Fibroblast of pulmonary artery (primary cell): ENCODE measurements at regions not wholly inside any gene's neighbourhood (a gene's known extent, or its start where the extent isn't known, plus 50 kb on each side); places are given as distances from the start of the nearest gene placed in this dataset.

Experiments used
- DNase-seq: peaks from one replicate; pipeline ENCODE4 v3.0.0-alpha.2; 2010; ENCODE audit warnings: low read depth
- H3K4me3 ChIP-seq: replicated peaks from 2 replicates; pipeline ENCODE4 v1.5.1; 2011; ENCODE audit warnings: low read depth, mild to moderate bottlenecking, control low read depth, low read length, moderate library complexity
- TF ChIP-seq, protein P1 (sequence below): IDR thresholded peaks from 2 replicates; pipeline ENCODE4 v1.5.1; 2011; ENCODE audit warnings: mild to moderate bottlenecking, control low read depth, low read length, inconsistent platforms; ENCODE audit errors: missing control alignments

DNA sequence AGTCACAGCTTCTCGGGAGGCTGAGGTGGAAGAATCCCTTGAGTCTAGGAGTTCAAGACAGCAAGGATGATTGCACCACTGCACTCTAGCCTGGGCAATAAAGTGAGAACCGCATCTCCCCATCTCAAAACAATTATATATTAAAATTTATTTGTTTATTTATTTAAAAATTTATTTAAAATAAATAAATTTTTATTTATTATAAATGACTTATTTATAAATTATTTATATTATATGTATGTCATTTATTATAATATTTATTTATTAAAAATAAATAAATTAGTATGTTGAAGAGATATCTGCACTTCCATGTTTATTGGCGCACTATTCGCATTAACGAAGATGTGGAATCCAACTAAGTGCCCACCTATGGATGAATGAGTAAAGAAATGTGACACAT lies 683.2 kb upstream of the BRINP3 start:
- no peak overlapping the region for H3K4me3 ChIP-seq
- no peak for DNase-seq
- TF ChIP-seq, protein P1, sequence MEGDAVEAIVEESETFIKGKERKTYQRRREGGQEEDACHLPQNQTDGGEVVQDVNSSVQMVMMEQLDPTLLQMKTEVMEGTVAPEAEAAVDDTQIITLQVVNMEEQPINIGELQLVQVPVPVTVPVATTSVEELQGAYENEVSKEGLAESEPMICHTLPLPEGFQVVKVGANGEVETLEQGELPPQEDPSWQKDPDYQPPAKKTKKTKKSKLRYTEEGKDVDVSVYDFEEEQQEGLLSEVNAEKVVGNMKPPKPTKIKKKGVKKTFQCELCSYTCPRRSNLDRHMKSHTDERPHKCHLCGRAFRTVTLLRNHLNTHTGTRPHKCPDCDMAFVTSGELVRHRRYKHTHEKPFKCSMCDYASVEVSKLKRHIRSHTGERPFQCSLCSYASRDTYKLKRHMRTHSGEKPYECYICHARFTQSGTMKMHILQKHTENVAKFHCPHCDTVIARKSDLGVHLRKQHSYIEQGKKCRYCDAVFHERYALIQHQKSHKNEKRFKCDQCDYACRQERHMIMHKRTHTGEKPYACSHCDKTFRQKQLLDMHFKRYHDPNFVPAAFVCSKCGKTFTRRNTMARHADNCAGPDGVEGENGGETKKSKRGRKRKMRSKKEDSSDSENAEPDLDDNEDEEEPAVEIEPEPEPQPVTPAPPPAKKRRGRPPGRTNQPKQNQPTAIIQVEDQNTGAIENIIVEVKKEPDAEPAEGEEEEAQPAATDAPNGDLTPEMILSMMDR: no peak

- H3K4me3 ChIP-seq: no peak overlapping the region
- DNase-seq: no peak
- TF ChIP-seq, protein P1: no peak
These were observed 685.1 kb upstream of the BRINP3 start for GRCh38 chr1:191162762-191163161.

DNA sequence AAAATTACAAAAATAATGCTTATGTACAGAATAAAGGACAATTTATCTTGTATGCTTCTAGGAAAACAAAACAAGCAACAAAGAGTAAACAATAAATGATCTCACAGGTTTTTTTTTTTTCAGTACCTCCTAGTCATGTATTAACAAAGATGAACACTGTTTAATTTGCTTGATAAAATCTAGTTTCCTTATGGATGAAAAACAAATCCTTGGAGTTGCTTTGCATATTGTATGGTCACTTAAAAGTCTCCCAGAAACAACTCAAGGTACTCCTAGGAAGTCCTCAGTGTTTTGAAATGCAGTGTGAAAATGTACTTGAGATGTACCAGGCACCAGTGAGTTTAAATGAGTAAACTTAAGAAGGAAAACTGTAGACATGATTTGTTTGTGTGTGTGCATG lies 686.0 kb upstream of the BRINP3 start:
- TF ChIP-seq, protein P1: no peak
- DNase-seq: no peak
- no peak overlapping the region for H3K4me3 ChIP-seq

DNA sequence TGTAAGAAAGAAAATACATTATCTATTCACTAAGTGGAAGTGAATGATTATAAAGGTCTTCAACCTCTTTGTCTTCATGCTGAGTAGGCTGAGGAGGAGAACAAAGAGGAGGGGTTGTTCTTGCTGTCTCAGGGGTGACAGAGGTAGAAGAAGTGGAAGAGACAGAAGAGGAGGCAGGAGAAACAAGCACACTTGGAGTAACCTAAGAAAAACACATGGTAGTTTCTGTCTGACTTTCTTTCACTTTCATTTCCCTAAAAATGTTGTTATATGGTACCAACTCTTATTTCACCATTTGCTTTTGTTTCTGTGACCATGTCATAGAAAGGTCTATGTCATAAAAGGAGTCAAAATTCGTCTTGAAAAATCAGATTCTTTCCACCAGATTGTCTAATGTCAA lies 696.6 kb upstream of the BRINP3 start:
- H3K4me3 ChIP-seq: peak overlapping the region; percentile 23
- peak; percentile 3 for DNase-seq
- TF ChIP-seq, protein P1: no peak

GRCh38 chr1:191176131-191176530 lies 698.5 kb upstream of the BRINP3 start:
- H3K4me3 ChIP-seq: no peak overlapping the region
- TF ChIP-seq, protein P1: no peak
- no peak for DNase-seq

DNA sequence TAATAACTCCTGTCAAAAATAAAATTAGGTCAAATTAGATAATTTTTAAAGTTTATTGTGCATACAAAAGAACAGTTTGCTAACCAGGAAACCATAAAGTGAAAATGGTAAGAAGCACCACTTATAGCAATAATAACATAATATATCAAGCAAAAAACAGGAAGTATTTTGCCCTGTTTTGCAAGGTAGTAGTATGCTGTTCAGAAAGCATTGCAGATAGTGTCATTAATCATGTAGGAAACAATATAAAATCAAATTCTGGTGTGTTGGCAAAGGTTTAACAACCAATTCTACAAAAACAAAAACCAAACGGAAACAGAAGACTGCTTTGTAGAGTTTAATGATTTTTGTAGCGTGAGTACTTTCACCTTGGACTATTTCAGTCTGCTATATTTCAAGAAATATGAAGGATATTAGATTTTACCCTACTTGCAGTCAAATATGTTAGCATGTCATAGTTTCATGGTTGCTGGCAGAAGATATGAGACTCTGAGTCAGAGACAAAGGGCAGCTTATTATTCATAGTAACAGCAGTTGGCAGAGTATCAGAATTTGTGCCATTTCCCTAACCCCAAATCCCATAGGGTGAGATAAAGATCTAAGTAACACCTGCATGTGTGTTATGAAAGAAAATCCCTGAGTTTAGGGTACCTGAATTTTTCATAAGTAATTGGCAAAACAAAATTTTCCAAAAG lies 729.0 kb upstream of the BRINP3 start:
- H3K4me3 ChIP-seq: no peak overlapping the region
- TF ChIP-seq, protein P1: no peak
- DNase-seq: peak; percentile 28

DNA sequence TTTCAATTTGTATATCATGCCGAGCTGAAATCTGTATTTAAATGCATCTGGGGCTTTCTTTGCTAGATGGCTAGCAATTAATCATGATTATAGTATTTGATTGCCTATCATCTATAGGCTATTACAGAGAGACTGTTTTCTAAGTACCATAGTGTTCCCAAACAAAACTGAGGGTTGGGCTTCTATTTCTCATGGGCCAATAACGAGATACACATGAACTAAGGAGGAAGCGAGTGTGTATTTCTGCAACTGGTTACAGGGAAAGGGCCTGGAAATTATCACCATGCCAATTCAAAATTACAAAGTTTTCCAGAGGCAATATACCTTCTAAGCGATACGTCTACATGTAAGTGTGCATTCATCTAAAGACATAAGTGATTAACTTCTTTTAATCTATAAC lies 744.5 kb upstream of the BRINP3 start:
- TF ChIP-seq, protein P1: no peak
- H3K4me3 ChIP-seq: no peak overlapping the region
- DNase-seq: no peak
